ENCODE measurements at regions not wholly inside any gene's neighbourhood (a gene's known extent, or its start where the extent isn't known, plus 50 kb on each side); places are given as distances from the start of the nearest gene placed in this dataset.

DNA sequence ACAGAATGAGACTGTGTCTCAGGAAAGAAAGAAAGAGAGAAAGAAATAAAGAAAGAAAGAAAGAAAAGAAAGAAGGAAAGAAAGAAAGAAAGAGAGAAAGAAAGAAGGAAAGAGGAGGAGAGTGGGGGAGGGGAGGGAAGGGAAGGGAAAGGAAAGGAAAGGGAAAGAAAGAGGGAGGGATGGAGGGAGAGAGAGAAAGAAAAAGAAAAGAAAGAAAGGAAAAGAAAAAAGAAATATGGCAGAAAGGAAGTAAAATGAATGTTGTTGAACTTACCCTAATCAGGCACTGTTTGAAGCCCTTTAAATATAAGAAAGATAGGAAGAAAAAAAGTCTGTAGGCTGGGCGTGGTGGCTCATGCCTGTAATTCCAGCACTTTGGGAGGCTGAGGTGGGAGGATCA, 276.1 kb downstream of the INSC start:
- DNase-seq: no peak

DNA sequence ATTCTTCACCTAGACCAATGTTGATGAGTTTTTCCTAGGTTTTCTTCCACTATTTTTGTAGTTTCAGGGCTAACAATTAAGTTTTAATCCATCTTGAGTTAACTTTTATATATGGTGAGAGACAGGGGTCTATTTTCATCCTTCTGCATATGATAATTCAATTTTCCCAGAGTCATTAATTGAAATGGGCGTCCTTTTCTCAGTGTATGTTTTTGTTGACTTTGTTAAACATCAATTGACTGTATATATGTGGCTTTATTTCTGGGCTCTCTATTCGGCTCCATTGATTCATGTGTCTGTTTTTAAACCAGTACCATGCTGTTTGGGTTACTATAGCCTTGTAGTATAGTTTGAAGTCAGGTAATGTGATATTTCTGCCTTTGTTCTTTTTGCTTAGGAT, 282.1 kb downstream of the INSC start:
- DNase-seq: no peak

DNA sequence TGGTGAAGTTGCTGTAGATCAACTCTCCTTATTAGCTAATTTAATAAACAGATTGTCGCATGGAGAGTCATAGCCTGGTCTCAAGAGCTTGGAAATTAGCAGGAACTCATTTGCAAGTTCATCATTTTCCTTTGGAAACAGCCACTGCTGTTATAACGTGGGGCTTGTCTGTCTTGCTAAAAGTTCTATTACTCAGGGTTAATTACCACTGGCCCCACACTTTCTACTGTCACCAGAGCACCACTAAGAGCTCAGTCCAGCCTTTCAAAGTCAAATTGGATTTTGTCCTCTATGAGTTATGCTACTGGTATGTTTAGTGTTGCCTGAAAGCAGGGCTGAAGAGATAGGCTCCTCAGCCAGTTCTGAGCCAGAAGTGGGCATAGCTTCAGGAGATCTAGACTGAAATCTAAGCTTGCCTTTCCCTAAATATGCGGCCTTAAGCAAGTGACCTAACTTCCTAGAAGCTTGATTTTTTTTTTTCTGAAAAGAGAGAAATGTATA, 292.2 kb downstream of the INSC start:
- DNase-seq: no peak

DNA sequence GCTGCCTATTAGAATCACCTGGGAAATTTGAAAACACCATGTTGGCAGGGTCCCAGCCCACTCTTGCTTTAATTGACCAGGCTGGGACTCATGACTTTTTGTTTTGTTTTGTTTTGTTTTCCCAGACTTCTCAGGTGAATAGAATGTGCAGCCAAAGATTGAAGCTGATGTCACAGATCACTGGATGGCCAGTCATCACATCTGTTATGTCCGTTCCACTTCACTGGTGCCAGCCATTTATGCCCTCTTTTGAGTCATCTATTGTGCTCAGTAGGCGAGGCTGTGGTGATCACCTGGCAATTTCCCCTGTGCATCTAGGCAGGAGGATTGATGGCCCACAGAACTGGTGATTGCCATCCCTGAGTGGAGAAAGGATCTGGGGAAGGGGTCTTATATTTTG, 297.3 kb downstream of the INSC start:
- no peak for DNase-seq

DNA sequence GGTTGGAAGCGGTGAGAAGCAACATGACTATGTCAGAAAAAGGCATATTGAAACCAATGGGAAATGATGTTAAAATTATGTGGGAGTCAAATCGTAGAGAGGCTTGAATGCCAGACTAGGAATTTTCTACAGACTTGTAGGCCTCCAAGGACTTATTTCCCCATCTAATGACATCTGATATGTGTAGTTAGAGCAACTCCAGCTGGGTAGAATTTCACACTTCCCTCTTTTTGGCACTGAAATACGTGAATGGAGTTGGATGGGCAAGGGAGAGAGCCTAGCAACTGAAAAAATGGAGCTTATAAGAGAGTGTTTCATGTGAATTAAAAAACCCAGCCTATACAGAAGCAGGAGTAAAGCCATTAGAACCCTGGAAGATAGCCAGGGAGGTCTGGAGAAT, 304.2 kb downstream of the INSC start:
- DNase-seq: no peak

DNA sequence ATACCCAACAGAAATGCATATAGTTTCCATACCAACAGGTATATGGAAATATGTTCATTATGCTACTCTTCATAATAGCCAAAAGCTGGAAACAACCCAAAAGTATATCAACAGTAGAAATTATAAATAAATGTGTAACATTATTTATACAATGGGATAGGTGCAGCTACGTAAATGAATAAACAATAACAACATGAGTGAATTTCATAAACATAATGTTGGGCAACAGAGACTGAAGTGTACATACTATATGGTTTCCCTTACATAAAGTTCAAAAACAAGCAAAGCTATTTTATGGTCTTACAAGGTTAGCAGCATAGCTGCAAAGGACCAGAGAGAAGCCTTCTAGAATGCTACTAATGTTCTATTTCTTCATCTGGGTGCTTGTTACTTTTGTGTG, 305.0 kb downstream of the INSC start:
- DNase-seq: no peak

DNA sequence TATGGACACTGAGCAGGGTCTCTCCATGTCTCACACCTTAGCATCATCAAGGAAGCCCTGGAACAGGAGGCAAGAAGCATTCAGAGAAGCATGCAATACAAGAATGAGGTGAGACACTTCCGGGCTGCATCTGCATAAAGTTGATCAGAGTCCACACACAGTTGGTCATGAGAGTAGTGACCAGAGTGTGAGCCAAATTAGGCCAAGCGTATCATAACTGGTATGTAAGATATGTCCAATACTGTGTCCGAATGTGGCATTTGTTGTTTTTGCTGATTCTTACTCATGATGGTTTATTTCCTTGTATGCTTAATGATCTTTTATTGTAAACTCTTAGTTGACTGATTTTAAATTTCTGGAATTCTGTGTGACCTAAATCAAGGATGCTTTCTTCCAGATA, 315.7 kb downstream of the INSC start:
- DNase-seq: no peak

DNA sequence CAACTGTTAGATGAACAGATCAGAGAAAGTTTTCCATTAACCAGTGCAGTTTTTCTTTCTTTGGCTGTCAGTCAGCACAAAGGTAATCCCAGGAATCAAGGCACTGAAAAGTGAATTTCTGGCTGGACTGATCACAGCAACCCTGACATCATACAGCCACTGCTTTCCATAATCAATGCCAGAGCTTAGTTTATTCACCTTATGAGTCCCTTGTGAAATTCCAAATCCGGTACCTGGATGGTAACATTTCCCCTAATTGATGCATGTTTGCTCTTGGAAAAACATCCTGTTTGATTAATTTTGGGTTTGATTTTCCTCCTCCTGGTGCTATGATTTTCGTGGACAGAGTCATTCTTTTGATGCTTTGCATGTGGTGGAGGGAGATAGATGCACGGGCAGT, 319.8 kb downstream of the INSC start:
- DNase-seq: no peak

DNA sequence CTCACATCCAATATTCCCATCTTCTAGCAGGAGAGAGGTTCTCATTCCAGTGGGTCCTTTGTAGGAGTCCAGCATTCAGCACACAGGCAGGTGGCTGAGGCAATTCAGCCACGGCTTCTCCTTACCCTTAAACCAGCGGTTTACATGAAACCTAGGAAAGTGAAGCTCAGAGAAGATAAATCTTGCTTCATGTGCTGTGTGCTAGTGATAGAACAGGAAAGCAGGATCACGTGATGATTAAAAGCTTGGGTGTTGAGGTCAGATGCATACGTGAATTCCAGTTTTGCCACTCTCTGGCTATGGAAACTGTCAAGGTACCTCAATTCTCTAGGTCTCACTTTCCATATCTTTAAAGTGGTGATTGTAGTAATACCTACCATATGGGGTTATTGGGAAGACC, 331.6 kb downstream of the INSC start:
- DNase-seq: no peak

DNA sequence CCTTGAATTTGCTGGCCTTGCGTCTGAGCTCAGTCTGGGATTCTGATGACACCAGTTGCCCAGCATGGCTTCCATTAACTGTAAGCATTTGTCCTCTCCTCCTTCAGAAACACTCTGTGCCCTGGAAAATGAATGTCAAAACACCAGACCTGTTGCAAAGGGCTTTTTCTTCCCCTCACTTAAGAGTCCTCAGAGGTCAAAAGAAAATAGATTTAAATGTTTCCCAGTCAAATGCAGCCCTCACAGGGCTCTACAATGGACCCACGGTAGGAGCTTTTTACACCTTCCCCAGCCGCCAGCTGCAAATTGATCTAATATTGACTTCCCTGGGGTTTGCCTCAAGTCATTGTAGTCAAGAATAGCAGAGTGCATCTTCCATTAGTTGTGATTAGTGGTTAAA, 332.2 kb downstream of the INSC start:
- DNase-seq: no peak

DNA sequence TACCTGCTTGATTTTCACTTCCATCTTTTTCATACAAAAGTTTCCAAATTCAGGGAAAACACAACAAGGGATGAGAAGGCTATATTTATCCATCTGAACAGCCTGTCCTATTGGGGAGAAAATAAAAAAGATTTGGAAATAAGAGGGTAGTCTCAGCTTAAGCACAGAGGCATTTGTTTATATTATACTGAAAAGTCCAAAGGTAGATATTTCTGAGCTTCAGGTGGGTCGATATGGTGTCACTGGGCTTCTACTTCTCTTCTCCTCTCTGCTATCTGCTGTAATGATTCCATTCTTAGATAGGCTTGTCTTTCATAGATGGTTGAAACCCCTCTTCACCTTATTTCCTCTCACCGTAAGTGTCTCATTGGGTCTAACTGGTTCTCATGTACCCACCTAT, 337.0 kb downstream of the INSC start:
- no peak for DNase-seq

DNA sequence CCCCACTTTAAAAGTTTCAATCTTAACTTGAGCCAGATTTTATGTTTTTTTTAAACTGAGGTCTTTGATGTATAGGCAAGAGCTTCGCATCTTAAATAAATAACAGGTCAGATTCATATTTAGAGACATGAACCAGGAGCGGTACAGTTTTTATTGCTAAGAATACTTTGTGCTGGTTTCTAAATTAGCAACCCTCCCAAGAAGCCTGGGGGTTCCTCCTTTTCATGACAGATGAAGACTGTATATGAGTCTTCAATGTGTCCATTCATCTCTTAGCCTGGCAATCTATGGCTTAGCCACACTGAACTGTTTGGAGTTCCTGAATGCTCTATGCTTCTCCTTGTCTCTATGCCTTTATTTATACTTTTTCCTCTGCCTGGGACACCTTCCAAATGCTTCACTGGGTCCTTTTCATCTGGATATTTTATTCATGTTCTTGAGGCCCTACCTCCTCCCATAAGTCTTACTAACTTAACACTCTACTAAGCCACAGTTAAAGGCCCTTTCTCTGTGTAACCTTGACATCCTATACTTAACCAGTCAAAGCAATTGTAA, 338.6 kb downstream of the INSC start:
- DNase-seq: no peak

DNA sequence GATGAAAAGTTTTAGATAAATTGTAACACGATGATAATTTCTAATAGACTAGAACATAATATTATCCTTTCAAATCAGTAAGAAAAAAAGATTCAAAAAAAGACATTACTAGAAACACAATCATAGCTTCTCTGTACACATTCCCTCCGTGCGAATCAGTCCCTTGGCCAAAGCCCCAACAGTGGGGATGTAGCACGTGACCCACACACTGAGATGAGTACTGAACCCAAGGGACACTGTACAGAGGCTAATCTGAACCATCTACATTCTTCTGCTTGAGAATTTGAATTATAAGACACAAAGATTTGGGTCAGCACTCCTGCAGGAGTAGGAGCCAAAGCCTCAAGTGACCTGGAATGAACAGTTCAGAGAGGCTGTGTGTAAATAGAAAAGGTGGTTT, 353.7 kb downstream of the INSC start:
- DNase-seq: no peak

DNA sequence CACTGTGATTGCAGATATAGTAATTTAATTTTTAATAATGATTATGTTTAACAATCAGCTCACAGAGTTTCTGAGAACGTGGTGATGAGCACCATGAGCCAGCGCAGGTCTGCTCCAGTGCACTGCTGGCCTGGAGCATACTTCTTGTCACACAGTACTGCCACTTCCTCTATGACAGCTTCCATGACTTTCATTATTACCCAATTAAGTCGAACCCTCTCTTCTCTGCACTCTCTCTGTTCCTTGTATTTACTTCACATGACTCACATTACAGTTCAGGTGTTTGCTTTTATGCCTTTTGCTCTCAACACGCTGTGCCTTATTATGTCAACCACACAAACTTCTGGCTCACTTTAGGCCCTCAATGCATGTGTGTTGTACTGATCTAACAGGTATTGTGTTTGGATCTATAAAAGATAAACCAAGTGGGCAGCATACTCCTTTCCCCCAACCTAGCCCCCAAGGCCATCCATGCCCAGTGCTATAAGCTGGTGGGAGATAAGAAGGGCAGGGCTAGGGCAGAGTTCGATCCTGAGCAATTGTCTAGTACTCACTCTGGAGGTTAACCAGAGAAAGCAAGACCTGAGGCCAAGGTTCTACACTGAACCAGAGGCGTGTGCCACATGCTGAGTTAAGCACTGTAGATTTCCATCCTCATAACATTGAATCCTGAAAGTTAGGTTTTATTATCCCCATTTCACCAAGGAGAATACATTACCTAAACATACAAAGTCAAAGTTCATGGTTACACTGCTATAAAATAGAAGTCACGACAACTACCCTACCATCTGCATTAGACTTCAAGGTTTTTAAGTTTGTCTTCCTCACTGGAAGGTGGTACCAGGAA, 356.5 kb downstream of the INSC start:
- DNase-seq: no peak

DNA sequence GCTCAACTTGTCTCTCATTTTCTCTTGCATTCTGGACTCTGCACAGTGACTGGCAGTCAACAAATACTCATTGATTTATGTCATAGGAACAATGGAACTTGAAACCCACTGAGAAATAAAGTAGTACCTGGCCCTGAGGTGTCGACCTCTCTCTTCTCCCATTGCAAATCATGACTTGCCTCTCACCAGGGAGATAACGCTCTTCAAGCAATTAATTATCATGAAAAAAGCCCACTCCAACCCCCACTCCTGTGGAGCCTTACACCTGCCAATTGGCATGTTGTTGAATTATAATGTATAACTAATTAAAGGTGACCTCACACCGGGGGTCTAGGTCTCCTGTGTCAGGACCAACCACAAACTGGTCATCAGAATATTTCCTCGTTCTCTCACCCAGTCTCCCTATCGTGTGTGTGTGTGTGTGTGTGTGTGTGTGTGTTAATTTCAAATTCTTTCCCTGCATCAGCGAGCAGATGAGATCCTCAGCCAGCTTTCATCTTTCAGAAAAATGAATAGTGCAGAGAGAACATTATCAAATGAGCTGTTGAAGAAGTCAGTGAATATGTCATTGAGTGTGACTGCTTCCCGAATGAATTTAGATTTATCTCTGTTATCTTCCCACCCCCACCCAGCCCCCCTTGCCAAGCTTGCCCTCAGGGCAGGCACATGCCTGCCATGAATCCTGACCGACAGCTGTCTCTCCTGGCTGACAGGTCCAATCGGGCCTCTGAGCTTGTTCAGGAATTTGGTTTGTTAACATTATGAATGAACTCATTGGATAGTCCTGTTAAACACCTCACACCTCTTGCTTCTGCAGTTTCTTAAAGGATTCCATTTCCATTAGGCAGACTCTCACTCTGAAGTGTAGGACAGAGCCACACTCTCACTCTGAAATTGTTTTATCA, 357.4 kb downstream of the INSC start:
- DNase-seq: no peak

DNA sequence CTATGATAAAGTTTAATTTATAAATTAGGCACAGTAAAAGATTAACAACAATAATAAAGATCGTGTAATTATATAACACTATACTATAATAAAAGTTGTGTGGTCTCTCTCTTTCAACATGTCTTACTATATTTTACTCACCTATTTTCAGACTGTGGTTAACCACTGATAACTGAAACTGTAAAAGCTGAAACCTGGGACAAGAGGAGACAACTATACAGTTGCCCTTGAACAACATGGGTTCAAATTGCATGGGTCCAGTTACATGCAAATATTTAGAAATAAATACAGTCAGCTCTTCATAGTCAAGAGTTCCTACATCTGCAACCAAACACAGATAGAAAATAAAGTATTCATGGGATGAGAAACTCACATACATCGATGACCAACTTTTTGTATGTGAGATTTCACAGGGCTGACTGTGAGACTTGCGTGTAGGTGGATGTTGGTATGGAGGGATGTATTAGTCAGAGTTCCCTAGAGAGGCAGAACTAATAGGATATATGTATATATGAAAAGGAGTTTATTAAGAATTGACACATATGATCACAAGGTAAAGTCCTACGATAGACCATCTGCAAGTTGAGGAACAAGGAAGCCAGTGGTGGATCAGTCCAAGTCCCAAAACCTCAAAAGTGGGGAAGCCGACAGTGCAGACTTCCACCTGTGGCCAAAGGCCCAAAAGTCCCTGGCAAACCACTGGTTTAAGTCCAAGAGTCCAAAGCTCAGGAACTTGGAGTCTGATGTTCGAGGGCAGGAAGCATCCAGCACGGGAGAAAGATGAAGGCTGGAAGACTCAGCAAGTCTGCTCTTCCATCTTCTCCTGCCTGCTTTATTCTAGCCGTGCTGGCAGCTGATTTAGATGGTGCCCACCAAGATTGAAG, 359.5 kb downstream of the INSC start:
- DNase-seq: no peak

DNA sequence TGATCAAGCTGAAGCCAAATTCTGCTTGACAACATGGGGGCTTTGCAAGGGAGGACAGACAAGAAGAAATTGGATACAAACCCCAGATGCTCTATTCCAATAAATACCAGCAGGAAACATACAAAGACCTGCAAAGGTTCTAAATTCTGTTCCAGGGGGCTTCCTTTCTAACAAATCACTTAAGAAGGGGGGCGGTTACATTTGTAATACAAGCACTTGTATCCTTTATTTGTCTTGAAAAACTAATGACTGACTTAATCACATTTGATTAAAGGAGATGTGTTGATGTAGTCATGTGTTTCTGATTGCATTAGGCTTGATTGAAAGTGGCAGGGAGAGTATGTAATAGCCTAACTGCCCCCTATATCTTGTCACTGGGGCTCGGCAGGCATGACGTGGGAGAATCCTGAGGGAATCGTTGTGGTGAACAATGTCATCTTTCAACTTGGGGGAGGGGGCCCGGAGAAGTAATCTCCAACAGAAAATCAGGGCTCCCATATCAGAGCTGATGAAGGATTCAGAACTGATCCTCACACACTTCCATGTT, 361.7 kb downstream of the INSC start:
- no peak for DNase-seq

DNA sequence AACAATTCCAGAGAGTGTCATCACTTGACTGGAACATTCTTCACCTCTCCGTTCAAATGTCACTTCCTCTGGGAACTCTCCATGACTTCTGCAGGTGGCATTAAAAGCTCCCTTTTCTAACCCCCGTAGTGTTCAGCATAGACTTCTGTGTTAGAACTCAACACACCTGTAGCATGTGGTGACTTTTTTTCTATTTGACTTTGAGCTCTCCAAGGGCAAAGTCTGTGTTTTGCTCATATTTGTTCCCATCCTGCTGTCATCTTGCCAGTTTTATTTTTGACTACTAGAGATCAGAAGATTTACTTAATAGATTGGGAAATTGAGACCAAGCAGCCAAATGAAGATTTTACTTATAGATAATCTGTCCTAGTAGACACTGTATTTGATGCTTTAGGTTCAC, 367.1 kb downstream of the INSC start:
- DNase-seq: no peak

DNA sequence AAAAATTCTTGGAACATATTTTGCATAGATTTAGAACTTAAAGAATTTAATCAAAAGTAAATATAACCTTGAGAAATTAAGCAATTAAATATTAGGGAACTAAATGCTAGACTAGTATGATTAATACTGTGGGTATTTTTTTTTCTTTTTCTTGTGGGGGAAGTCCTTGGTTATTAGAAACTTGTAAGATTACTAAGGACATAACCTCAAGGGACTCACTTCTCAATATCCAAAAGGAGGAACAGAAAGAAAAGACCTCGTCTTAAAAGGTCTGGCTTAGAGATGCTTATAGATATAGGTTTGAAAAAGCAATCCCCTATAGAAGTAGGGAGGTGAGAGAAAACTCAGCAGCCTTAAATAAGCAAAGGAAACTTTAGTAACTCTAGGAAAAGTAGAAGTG, 368.5 kb downstream of the INSC start:
- DNase-seq: no peak

DNA sequence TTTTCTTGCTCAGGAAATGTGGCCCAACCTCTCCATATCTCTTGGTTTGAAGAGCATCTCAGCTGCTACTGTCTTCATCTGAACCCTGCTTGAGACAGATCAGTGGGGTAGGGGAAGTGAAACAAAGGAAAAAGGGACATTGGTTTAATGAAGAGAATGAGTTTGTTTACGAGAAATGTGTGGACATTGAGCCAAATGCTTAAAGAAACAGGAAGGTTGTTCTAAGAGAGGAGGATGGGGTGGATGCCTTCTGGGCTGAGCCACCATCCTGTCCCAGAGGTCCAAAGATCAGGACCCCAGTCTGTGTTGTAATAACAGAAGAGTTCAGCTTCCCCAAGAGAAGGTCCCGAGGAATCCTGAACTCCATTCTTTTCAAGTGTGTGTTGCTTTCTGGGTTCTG, 369.7 kb downstream of the INSC start:
- DNase-seq: no peak

DNA sequence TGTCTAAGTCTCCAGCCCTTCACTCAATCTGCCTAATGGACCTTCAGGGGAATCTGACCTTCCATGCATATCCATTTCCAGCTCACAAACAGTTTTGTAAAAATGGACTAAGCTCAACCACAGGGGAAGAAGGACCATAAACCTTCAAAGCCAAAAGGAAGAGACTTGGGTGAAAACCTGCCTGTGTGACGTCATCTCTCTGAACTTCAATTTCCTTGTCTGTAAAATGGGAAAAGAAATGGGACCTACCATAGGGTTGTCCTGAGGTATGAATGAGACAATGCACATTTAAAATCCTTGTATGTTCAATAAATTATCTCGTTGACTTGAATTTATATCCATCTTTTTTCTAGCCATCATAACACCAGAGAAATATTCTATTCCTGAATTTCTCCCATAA, 370.7 kb downstream of the INSC start:
- no peak for DNase-seq

DNA sequence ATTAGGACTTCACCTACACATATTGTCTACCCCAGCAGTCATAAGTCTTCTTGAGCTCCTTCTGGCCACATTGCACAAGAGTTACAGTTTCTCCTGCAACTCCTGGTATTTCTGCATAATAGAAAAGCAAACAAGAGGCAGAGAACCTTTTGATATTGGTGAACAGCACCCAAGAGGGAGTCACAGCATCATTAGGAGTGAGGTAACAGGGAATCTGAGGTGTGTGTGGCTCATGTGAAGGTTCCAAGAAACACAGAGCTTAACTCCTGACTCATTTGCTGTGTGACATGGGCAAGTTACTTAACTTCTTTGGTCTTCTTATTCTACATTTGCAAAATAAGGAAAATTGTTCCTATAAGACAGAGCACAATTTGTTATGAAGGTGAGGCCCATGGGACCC, 374.6 kb downstream of the INSC start:
- no peak for DNase-seq

Data from NCI-H1048 (cell line).